Stimulated activated naive B cell treated with anti-CD40 and anti-IgM and Interleukin-4, amounts not matched to agents 10 μg/mL and 1 μg/mL and 100 μg/mL, for 72 hours (primary cell): ENCODE measurements at regions not wholly inside any gene's neighbourhood (a gene's known extent, or its start where the extent isn't known, plus 50 kb on each side); places are given as distances from the start of the nearest gene placed in this dataset.

Experiments used
- ATAC-seq, 2 donors: fragments of 150-1000 bp; cut with Tn5 transposase; replicated peaks; 2 replicates each; pipeline ENCODE4 v1.10.0; 2021; ENCODE audit warnings: moderate library complexity in 1 of 2
- DNase-seq: peaks from one replicate; pipeline ENCODE4 v3.0.0; 2021
- H3K27ac Mint-ChIP-seq: one replicate; pipeline ENCODE4 v1.8.0; 2022; ENCODE audit warnings: mild to moderate bottlenecking, mixed read lengths
- H3K27me3 Mint-ChIP-seq, 2 donors: one replicate each; pipeline ENCODE4 v1.8.0; 2022; ENCODE audit warnings: mixed read lengths in 2 of 2
- H3K36me3 Mint-ChIP-seq, 2 donors: one replicate each; pipeline ENCODE4 v1.8.0; 2022; ENCODE audit warnings: mixed read lengths in 2 of 2, mild to moderate bottlenecking in 1 of 2
- H3K4me1 Mint-ChIP-seq, 2 donors: one replicate each; pipeline ENCODE4 v1.8.0; 2022; ENCODE audit warnings: mixed read lengths in 2 of 2, mild to moderate bottlenecking in 1 of 2
- H3K4me3 Mint-ChIP-seq, 2 donors: one replicate each; pipeline ENCODE4 v1.8.0; 2022; ENCODE audit warnings: mild to moderate bottlenecking in 2 of 2, mixed read lengths in 2 of 2, moderate library complexity in 1 of 2
- H3K9me3 Mint-ChIP-seq, 2 donors: one replicate each; pipeline ENCODE4 v1.8.0; 2022; ENCODE audit warnings: mixed read lengths in 2 of 2, mild to moderate bottlenecking in 1 of 2

DNA sequence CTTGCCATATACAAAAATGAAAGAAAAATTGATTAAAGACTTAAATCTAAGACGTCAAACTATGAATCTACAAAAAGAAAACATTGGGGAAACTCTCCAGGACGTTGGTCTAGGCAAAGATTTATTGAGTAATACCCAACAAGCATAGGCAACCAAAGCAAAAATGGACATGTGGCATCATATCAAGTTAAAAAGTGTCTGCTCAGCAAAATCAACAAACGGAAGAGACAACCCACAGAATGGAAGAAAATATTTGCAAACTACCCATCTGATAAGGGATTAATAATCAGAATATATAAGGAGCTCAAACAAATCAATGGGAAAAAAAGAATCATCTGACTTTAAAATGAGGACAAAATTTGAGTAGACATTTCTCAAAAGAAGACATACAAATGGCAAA, 160.9 kb downstream of the DCLK3 start:
- no peaks in the 10 kb centered on the region for H3K4me1 Mint-ChIP-seq
- no peaks in the 10 kb centered on the region for H3K36me3 Mint-ChIP-seq
- no peak overlapping the region for H3K27ac Mint-ChIP-seq
- DNase-seq (no peak), ATAC-seq (no peak)
- peaks cover 6 to 16% of the 10 kb centered on the region in 2 donors for H3K27me3 Mint-ChIP-seq
- H3K4me3 Mint-ChIP-seq: no peak overlapping the region
- peaks cover 0 to 2% of the 10 kb centered on the region in 2 donors for H3K9me3 Mint-ChIP-seq

DNA sequence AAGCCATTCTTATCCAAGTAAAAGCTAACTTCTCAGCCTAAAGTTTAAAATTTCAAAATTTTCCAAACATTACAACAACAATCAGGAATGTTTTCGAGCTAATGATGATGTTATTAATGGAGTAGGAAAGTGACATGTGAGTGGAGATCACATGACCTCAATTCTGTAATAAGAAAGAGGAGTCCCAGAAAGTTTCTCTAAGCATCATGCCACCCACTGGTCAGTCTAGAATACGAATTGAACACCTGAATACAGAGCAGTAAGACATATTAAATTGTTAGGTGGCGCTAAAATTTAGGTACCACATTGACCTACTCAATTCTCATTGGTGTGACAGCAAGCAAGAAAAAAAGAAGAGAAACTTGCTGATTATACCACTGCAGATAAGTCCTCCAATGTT, 163.9 kb downstream of the DCLK3 start:
- ATAC-seq: no peak
- Mint-ChIP-seq H3K9me3 (peaks cover 0 to 2% of the 10 kb centered on the region in 2 donors), H3K27me3 (peaks cover 17% of the 10 kb centered on the region in 2 donors), H3K36me3 (no peaks in the 10 kb centered on the region), H3K4me1 (no peaks in the 10 kb centered on the region), H3K4me3 (no peak overlapping the region), H3K27ac (no peak overlapping the region)
- no peak for DNase-seq
